MM.1S (cell line): ENCODE measurements at regions not wholly inside any gene's neighbourhood (a gene's known extent, or its start where the extent isn't known, plus 50 kb on each side); places are given as distances from the start of the nearest gene placed in this dataset.

Experiments used
- CTCF ChIP-seq: fragments of 300-600 bp; sonication (generic); IDR thresholded peaks from 2 replicates; pipeline ENCODE4 v1.5.1; 2016; ENCODE audit warnings: antibody characterized with exemption, low read length, mixed read lengths
- EZH2 ChIP-seq: fragments of 300-600 bp; sonication (generic); optimal IDR thresholded peaks from 2 replicates; pipeline ENCODE3; 2017; ENCODE audit warnings: low read depth, mild to moderate bottlenecking, antibody characterized with exemption, low read length, mixed read lengths
- EZH2phosphoT487 ChIP-seq: fragments of 300-600 bp; sonication (generic); IDR thresholded peaks from 2 replicates; pipeline ENCODE4 v1.6.1; 2018; ENCODE audit warnings: antibody characterized with exemption, low read length

DNA sequence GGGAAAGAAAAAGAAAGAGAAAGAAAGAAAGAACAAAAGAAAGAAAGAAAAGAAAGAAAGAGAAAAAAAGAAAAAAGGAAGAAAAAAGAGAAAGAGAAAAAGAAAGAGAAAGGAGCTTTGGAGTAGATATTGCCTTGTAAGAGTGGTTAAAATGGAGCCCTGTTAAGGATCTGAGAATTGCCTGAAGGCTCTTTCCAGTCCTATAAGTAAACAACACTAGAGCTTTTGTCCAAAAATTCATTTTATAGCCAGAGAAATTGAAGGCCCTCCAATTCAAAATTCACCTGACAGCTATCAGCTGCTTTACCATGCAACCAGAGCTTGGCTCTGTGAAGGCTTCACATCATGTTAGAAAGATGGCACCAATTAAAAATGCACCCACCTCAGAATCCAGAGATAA lies 102.1 kb upstream of the FRMD4B start:
- no peak for TF ChIP-seq CTCF
- no peak for TF ChIP-seq EZH2
- TF ChIP-seq EZH2phosphoT487 = no peak
